CD1c-positive myeloid dendritic cell (primary cell): ENCODE measurements at regions not wholly inside any gene's neighbourhood (a gene's known extent, or its start where the extent isn't known, plus 50 kb on each side); places are given as distances from the start of the nearest gene placed in this dataset.
"Not testable (repeated sequence)": the region's sequence is repeated elsewhere in the genome, so short reads cannot be mapped to it uniquely, and the experiment has no call there.

Experiments used
- DNase-seq: peaks from one replicate; pipeline ENCODE4 v3.0.0-alpha.2; 2016; ENCODE audit errors: extremely low spot score

- DNase-seq: no peak
Observed at GRCh38 chr4:149203256-149204001, 612.2 kb downstream of the IQCM start.

DNA sequence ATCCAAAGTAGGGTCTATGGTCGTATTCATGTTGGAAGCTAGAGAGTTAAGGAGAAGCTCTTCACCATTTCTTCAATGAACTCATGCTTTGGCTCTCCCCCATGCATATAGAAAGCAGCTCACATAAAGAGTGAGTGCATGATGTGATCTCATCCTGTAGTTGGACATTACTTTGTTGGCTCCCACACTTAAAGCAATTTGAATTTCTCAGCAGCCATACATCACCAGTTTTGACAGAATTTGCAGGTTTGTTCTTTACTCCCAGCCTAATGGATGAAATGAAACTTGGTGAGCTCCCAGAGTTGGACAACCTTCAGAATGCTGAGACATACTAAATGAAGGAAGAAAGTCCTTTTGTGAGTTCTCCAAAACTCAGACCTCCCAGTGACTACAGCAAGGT is 613.5 kb downstream of the IQCM start:
- DNase-seq: no peak

GRCh38 chr4:149199594-149199993 is 616.0 kb downstream of the IQCM start:
- DNase-seq: no peak

- DNase-seq: no peak
Observed at GRCh38 chr4:149194061-149194460, 621.6 kb downstream of the IQCM start.

DNA sequence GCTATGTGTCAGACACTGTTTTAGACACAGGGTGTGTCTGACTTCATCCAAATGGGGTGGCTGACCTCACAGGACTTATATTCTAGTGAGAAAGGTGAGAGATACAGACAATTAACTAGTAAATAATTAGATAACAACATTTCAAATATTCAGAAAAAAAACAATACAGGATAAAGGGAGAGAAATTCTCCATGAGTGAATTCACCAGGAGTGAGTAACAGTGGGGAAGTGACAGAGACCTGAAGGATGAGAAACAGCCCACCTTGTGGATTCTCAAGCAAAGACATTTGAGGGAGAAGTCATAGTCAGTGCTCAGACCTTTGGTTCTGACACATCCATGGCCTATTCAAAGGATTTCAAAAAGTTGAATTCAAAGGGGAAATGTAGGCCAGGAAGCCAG is 627.9 kb downstream of the IQCM start:
- DNase-seq: no peak

- no peak for DNase-seq
Observed at GRCh38 chr4:149183638-149184037, 632.0 kb downstream of the IQCM start.

DNA sequence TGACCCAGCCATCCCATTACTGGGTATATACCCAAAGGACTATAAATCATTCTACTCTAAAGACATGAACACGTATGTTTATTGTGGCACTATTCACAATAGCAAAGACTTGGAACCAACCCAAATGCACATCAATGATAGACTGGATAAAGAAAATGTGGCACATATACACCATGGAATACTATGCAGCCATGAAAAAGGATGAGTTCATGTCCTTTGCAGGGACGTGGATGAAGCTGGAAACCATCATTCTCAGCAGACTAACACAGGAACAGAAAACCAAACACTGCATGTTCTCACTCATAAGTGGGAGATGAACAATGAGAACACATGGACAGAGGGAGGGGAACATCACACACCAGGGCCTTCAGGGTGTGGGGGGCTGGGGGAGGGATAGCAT is 634.2 kb downstream of the IQCM start:
- DNase-seq: not testable (repeated sequence)

DNA sequence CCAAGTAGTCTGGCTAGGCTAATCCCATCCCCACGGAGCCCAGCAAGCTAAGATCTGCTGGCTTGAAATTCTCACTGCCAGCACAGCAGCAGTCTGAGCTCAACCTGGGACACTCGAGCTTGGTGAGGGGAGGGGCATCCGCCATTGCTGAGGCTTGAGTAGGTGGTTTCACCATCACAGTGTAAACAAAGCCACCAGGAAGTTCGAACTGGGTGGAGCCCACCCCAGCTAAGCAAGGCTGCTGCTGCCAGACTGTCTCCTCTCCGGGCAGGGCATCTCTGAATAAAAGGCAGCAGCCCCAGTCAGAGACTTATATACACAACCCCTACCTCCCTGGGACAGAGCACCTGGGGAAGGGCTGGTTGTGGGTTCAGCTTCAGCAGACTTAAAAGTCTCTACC is 639.6 kb downstream of the IQCM start:
- no peak for DNase-seq

- no peak for DNase-seq
Observed at GRCh38 chr4:149175549-149175948, 640.1 kb downstream of the IQCM start.

- no peak for DNase-seq
Observed at GRCh38 chr4:149173241-149174013, 642.2 kb downstream of the IQCM start.

- DNase-seq: no peak
Observed at GRCh38 chr4:149168645-149169044, 647.0 kb downstream of the IQCM start.

DNA sequence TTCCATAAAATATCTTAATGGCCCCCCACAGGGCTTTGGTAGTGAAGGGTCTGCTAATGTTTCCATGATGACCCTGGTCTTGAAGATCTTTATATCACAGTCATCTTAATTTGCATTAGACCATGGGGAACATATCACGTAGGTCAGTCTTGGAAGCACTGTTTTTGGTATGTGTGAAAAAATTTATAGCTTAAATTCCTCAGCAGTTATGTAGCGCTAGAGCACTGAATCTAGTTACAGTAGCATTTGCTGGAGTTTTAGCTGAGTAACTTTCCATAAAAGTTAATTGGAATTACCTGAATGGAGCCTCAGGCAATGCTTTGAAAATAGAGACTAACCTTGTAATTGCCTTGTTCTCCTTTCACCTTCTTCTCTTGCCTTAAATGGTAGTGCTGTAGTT is 648.8 kb downstream of the IQCM start:
- no peak for DNase-seq

DNA sequence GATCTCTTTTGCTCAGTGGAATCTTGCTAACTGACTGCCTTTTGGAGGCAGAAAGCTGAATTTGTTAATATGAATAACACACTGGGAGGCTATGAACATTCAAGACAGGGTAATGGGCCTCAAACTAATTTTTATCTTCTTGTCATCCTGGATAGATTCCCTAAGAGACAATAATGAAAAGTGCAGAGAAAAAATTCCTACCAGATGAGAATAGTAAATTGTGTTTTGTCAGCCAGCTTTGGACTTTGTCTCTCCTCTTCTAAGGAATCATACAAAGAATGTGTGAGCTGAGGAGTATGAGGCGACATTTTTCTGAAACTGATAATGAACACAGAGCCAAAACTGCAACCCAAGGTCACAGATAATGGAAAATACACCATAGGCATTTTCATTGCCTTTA is 649.3 kb downstream of the IQCM start:
- no peak for DNase-seq

GRCh38 chr4:149164282-149164681 is 651.4 kb downstream of the IQCM start:
- no peak for DNase-seq

DNA sequence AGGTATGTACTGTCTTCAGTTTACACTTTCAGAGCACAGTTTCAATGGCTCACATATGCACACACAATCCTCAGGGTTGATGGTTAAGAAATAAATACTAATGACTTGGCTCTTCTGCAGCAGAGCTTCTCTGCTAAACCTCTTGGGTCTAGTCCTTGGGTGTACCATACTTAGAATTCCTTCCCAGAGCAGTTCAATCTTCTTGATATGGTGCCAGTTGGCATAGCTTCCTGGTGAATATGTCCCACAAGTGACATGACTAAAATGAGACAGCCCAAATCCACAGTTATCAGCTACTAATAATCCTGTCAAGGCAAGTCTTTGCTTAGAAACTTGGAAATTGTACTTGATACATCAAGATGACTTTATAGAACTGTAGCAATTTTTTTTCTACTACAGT is 654.4 kb downstream of the IQCM start:
- DNase-seq: no peak

DNA sequence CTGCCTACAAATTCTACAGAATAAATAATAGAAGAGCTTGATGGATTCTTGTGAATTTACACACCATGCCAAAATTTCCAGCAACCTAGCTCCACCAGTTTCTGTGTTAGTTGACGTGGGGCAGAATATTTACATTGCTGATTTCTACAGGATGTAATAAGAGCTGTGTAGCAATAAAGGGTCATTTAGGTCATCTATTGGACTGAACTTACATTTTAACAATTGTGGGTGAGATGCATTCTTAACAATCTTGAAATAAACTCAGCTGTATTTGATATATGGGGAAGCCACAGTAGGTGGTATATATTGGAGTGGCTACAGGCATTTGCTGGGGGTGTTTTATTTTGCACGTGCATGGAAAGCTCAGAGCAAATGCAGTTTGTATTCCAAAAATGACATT is 655.3 kb downstream of the IQCM start:
- DNase-seq: no peak

DNA sequence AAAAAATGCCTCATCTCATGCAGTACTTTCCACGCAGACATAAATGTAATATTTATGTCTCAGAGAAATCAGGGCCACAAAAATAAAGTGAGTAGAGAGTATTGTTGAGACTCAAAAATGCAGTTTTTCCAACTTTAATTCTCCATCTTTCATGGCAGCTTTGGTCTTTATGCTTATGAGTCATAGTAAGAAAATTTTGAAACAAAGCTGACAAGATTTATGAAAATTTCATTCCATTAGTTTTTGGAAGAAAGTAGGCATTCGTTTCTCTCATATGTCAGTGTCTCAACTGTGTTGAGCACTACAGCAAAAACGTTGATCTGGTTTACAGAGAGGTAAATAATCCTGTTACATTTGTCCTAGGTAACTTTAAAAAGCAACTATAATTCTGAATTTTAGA is 656.8 kb downstream of the IQCM start:
- no peak for DNase-seq

- DNase-seq: no peak
Observed at GRCh38 chr4:149145803-149146202, 669.8 kb downstream of the IQCM start.

DNA sequence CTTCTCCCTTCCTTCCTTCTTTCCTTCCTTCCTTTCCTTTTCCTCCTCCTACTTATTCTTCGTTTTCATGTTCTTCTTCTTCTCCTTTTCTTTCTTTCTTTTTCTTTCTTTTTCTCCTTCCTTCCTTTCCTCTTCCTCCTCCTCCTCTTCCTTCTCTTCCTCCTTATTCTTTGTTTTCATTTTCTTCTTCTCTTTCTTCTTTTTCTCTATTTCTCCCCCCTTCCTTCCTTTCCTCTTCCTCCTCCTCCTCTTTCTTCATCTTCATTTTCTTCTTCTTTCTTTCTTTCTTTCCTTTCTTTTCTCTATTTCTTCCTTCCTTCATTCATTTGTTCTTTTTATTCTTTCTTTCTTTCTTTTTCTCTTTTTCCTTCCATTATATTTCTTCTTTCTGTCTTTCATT is 671.6 kb downstream of the IQCM start:
- DNase-seq: no peak

- DNase-seq: no peak
Observed at GRCh38 chr4:149141391-149141790, 674.3 kb downstream of the IQCM start.

DNA sequence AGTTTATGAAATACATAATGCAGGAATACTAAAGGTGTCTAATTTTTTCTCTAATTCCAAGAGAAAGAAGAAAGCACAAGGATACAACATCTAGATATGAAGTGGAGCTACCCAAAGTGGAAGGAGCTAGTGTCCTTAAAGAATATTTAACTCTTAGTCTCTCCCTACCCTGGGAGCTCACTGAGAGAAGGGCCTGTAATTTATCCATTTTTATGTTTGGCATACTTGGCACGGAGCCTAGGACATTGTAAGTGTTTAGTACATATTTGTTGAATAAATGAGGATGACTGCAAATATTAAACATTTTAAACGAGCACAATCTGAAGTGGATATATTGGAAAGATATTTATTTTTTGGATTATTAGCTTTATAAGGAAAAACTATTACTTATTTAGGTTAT is 674.8 kb downstream of the IQCM start:
- DNase-seq: no peak

DNA sequence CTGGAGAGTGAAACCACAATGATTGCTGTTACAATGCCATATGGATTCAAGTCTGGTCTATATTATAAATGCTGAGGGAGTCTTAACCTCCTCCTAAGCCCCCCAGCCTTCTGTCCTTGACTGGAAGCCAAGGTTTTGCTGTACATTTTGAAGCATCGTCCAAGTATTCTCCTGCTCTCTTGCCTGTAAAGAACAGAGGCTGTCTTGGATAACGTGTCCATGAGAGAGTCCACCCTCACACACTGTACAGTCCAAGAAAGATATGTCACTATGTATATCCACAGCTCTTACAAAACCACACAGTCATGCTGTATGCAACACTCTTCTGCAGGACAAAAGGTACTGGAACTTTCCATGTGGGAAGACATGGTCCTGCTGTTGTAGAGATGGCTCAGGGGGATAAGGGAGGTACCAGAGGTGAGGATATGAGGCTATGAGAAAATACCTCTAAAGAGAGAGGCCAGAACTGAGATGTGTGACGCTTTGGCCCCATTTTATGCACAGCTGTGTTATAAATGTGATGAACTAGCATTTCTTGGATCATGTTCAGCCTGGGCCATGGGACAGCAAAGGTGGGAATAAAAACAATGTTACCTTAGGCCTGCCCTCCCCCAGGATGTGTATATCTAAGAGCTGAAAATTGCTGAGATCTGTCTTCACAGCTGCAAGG is 678.6 kb downstream of the IQCM start:
- DNase-seq: no peak

- DNase-seq: no peak
Observed at GRCh38 chr4:149135062-149135461, 680.6 kb downstream of the IQCM start.
